Naive thymus-derived CD4-positive, alpha-beta T cell (primary cell): ENCODE measurements at regions not wholly inside any gene's neighbourhood (a gene's known extent, or its start where the extent isn't known, plus 50 kb on each side); places are given as distances from the start of the nearest gene placed in this dataset.

Experiments used
- ATAC-seq: fragments of 150-1000 bp; cut with Tn5 transposase; 2 replicates; pipeline ENCODE4 v1.10.0; 2021; ENCODE audit warnings: mild to moderate bottlenecking, moderate library complexity
- CTCF ChIA-PET: fragments of 350-600 bp; sonication (Branson Sonifier 250); formaldehyde crosslinking; loops from one replicate; lab custom pipeline; 2021; ENCODE audit warnings: antibody characterized with exemption; lab: Charles Lee
- POLR2A ChIA-PET: fragments of 350-600 bp; sonication (Branson Sonifier 250); formaldehyde crosslinking; loops from one replicate; lab custom pipeline; 2021; ENCODE audit warnings: antibody characterized with exemption, inconsistent platforms; lab: Charles Lee
- DNase-seq, 9 donors: peaks; one replicate each; pipeline versions ENCODE4 v3.0.0 to v3.0.0-alpha.2; 2020 to 2022; ENCODE audit warnings: mixed read lengths in 1 of 9
- H3K27ac ChIP-seq: one replicate; pipeline ENCODE4 v1.7.0; 2013; ENCODE audit warnings: mild to moderate bottlenecking, low read depth, low read length, moderate library complexity
- H3K27me3 ChIP-seq, 2 donors: one replicate each; pipeline ENCODE4 v1.7.0; 2013; ENCODE audit warnings: low read length in 2 of 2, mild to moderate bottlenecking in 2 of 2, moderate library complexity in 2 of 2; ENCODE audit not compliant: control insufficient read depth in 2 of 2, insufficient read depth in 2 of 2
- H3K36me3 ChIP-seq, 3 experiments: 1 replicate in 2 of 3; 2 replicates in 1 of 3; pipeline ENCODE4 v1.7.0; 2013; ENCODE audit warnings: low read length in 3 of 3, mild to moderate bottlenecking in 3 of 3, moderate library complexity in 1 of 3; ENCODE audit not compliant: insufficient read depth in 3 of 3, control insufficient read depth in 2 of 3
- H3K4me1 ChIP-seq, 2 donors: one replicate each; pipeline ENCODE4 v1.7.0; 2013; ENCODE audit warnings: low read length in 2 of 2, mild to moderate bottlenecking in 2 of 2, moderate library complexity in 1 of 2; ENCODE audit not compliant: control insufficient read depth in 2 of 2, insufficient read depth in 2 of 2
- H3K4me3 ChIP-seq: 2 replicates; pipeline ENCODE4 v1.7.0; 2013; ENCODE audit warnings: mild to moderate bottlenecking, low read length
- H3K9me3 ChIP-seq, 3 experiments: 1 replicate in 2 of 3; 2 replicates in 1 of 3; pipeline ENCODE4 v1.7.0; 2013; ENCODE audit warnings: low read length in 3 of 3; ENCODE audit not compliant: control insufficient read depth in 2 of 3
- H3K27ac Mint-ChIP-seq, 9 donors: one replicate each; pipeline ENCODE4 v1.8.0; 2020 to 2022; ENCODE audit warnings: mixed read lengths in 9 of 9, mild to moderate bottlenecking in 8 of 9, moderate library complexity in 5 of 9, inconsistent platforms in 2 of 9
- H3K27me3 Mint-ChIP-seq, 5 donors: one replicate each; pipeline ENCODE4 v1.8.0; 2021 to 2022; ENCODE audit warnings: mixed read lengths in 5 of 5, mild to moderate bottlenecking in 1 of 5
- H3K36me3 Mint-ChIP-seq, 5 donors: one replicate each; pipeline ENCODE4 v1.8.0; 2020 to 2022; ENCODE audit warnings: mixed read lengths in 5 of 5, mild to moderate bottlenecking in 3 of 5, inconsistent platforms in 1 of 5
- H3K4me1 Mint-ChIP-seq, 7 donors: one replicate each; pipeline ENCODE4 v1.8.0; 2020 to 2022; ENCODE audit warnings: mixed read lengths in 7 of 7, mild to moderate bottlenecking in 3 of 7, inconsistent platforms in 1 of 7
- H3K4me3 Mint-ChIP-seq, 10 donors: one replicate each; pipeline ENCODE4 v1.8.0; 2020 to 2022; ENCODE audit warnings: mild to moderate bottlenecking in 10 of 10, mixed read lengths in 10 of 10, moderate library complexity in 6 of 10, inconsistent platforms in 2 of 10
- H3K9me3 Mint-ChIP-seq, 11 donors: one replicate each; pipeline ENCODE4 v1.8.0; 2020 to 2022; ENCODE audit warnings: mixed read lengths in 11 of 11, mild to moderate bottlenecking in 4 of 11, inconsistent platforms in 1 of 11, moderate library complexity in 1 of 11
- intact Hi-C, 2 donors: fragments of 100-400 bp; cut with micrococcal nuclease; formaldehyde crosslinking; loops; one replicate each; pipeline ENCODE4 v1.15.1; 2023

DNA sequence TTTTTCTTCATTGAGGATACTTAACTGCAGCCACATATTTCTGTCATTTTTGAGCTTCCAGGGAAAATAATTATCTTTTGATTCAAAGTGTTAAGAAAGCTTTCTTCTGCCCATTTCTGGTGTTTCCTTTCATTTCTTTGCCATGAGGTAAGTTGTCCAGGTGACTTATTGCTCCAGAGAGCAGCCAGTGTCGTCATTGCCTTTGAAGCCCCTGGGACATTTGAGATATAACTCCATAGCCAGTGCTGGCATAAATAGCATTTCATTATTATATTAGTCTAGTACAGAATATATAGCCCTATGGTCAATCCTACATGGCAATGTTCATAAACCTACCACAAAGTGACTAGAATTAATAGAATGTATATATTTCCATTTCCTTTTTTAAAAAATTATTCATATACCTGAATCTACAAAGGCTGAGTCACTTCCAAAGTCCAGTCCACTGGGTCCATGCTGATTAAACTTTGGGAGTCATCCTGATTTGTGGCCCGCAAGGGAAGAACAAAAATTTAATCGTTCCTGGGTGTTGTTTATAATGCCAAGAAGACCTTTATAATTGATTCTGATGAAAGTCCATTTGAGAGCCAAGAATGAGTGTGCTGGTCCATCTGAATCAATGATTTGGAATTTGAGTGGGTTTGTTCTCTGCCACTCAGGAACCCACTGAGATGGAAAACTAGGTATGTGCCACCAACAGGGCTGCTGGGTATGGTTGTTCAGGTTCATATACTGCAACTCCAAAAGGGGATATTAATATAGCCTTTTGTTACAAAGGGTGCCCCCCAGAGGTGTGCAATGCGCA is 221.8 kb upstream of the PLXNA2 start:
- ChIA-PET CTCF (no interaction called here), POLR2A (no interaction called here)
- Histone ChIP-seq H3K4me1 (no peaks in the 10 kb centered on the region), H3K36me3 (no peaks in the 10 kb centered on the region), H3K9me3 (no peaks in the 10 kb centered on the region), H3K27me3 (no peaks in the 10 kb centered on the region), H3K4me3 (no peak overlapping the region), H3K27ac (no peak overlapping the region)
- no peaks in the 10 kb centered on the region for H3K4me1 Mint-ChIP-seq
- ATAC-seq (no peak), DNase-seq (no peak)
- peaks cover 0 to 10% (median 0%) of the 10 kb centered on the region in 11 donors for H3K9me3 Mint-ChIP-seq
- H3K4me3 Mint-ChIP-seq, result no peak overlapping the region
- no peak overlapping the region for H3K27ac Mint-ChIP-seq
- no peaks in the 10 kb centered on the region for H3K36me3 Mint-ChIP-seq
- peaks cover 0 to 32% (median 19%) of the 10 kb centered on the region in 5 donors for H3K27me3 Mint-ChIP-seq
- intact Hi-C loops, result no loop called here

DNA sequence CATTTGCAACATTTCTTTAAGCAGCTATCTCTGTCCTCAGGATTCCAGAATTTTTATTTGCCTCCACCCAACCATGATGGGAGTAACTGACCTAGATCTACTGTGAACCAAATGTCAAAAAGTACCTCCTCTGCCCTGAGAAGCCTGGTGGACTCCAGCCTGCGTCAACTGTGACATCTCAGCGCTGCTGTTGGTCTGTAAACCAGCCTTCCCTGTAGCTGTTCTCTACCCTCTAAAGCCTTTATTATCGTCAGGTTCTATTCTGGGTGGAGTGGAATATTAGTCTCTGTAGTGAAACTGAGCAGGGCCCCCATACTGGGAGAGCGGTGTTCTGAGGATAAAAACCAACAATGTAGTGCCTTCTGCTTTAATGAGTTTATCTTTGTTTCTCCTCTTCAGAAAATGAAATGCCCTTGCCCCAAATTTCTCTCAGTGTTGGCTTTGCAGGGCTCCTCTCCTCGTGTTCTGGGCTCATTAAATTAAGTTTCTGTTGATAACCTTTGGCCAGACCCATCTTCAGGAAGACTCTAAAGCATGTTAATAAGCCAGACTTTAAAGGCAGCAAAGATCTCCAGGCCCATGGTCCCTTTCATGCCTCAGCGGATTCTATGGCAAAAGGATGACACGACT is 223.1 kb upstream of the PLXNA2 start:
- no peaks in the 10 kb centered on the region for H3K4me1 ChIP-seq
- CTCF ChIA-PET, result no interaction called here
- Mint-ChIP-seq H3K36me3 (no peaks in the 10 kb centered on the region), H3K4me1 (no peaks in the 10 kb centered on the region), H3K9me3 (peaks cover 0 to 10% (median 0%) of the 10 kb centered on the region in 11 donors), H3K27me3 (peaks cover 0 to 24% (median 19%) of the 10 kb centered on the region in 5 donors), H3K4me3 (no peak overlapping the region), H3K27ac (no peak overlapping the region)
- POLR2A ChIA-PET, result no interaction called here
- ATAC-seq (no peak), DNase-seq (no peak)
- H3K36me3 ChIP-seq, result no peaks in the 10 kb centered on the region
- no peaks in the 10 kb centered on the region for H3K9me3 ChIP-seq
- H3K27ac ChIP-seq, result no peak overlapping the region
- H3K27me3 ChIP-seq, result no peaks in the 10 kb centered on the region
- no peak overlapping the region for H3K4me3 ChIP-seq
- intact Hi-C loops, result no loop called here

DNA sequence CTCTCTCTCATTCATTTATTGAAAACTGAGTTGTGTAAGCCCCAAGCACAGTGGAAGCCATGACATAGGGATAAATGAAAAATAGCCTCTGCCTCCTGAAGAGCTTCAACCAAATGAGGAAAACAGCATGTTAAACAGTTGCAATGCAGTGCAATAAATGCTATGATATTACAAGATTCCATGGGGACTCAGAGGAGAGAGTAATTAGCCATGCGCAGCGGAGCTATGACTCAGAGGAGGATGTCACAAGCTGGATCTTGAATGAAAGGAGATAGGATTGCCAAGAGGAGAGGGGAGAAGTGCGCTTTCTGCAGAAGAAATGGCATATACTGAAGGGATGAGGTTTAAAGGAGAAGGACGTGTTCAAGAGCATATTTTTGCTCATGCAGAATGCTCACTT is 231.3 kb upstream of the PLXNA2 start:
- no peak overlapping the region for H3K4me3 ChIP-seq
- peaks cover 0 to 4% (median 0%) of the 10 kb centered on the region in 11 donors for H3K9me3 Mint-ChIP-seq
- no peaks in the 10 kb centered on the region for H3K36me3 ChIP-seq
- H3K9me3 ChIP-seq, result no peaks in the 10 kb centered on the region
- H3K27ac Mint-ChIP-seq, result no peak overlapping the region
- H3K27me3 ChIP-seq, result no peaks in the 10 kb centered on the region
- H3K36me3 Mint-ChIP-seq, result no peaks in the 10 kb centered on the region
- no peaks in the 10 kb centered on the region for H3K4me1 ChIP-seq
- no peak overlapping the region for H3K27ac ChIP-seq
- no peaks in the 10 kb centered on the region for H3K4me1 Mint-ChIP-seq
- no peak for DNase-seq
- intact Hi-C loops, result no loop called here
- H3K4me3 Mint-ChIP-seq, result no peak overlapping the region
- H3K27me3 Mint-ChIP-seq, result peaks cover 7 to 24% (median 10%) of the 10 kb centered on the region in 5 donors
- ChIA-PET POLR2A (no interaction called here), CTCF (no interaction called here)
- ATAC-seq, result no peak

DNA sequence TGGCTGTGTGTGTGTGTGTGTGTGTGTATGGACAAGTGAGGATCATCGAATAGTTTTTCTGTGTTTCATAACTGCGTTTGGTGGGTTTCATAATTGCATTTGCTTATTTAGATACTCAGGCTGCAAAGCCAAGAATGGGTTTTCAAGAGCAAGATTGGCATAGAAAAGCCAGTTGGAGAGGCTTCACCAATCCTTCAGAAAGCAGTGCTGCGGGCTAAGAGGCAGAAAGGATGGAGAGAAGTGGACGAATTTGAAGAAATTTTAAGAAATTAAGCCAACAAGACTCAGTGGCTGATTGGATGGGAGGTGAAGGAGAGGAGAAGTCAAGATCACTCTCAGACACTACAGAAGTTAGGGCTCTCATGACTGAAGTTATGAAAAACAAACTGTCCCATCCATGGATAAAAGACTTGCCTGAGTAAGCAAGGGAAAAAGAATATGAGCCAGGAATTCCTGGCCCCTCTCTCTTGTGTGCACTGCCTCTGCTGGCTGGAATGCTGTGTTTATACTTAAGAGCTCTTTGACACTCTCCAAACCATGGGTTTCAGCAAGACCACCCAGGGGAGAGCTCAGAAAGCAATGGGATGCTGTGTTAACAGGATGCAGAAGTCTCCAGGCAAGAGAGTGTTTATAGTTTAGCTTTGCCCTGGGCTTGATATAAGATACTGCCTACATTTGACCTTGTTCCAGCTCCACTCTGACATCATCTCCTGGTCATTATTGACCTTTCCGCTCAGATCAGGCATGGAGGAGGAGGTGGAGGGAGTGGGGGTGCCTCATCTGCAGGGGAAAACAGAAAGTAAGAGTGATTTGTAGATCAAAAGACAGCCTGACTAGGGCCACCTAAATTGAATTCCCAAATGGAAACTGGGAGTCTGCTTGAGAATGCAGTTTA is 232.0 kb upstream of the PLXNA2 start:
- ATAC-seq, result no peak
- no peak overlapping the region for H3K27ac ChIP-seq
- intact Hi-C loops, result no loop called here
- H3K36me3 ChIP-seq, result no peaks in the 10 kb centered on the region
- H3K27me3 ChIP-seq, result no peaks in the 10 kb centered on the region
- CTCF ChIA-PET, result no interaction called here
- Mint-ChIP-seq H3K36me3 (no peaks in the 10 kb centered on the region), H3K4me3 (no peak overlapping the region), H3K27me3 (peaks cover 7 to 24% (median 10%) of the 10 kb centered on the region in 5 donors), H3K27ac (no peak overlapping the region), H3K4me1 (no peaks in the 10 kb centered on the region), H3K9me3 (peaks cover 0 to 4% (median 0%) of the 10 kb centered on the region in 11 donors)
- H3K9me3 ChIP-seq, result no peaks in the 10 kb centered on the region
- DNase-seq, result no peak
- no peaks in the 10 kb centered on the region for H3K4me1 ChIP-seq
- POLR2A ChIA-PET, result no interaction called here
- no peak overlapping the region for H3K4me3 ChIP-seq

DNA sequence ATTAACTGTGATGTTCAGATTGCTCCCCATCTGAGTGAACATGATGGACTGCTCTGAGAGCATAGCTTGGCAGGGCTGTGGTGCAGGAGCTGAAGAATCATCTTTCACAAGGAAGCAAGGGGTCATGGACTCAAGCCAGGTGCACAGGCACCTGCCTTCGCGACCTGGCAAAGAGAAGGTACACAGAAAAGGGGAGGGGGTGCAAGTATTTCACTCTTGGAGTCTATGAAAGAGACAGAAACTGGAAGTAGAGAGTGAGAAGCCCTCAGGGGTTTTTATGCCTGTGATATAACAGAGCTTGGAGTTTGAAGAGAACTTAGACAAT is 232.6 kb upstream of the PLXNA2 start:
- ChIA-PET CTCF (no interaction called here), POLR2A (no interaction called here)
- H3K27ac Mint-ChIP-seq, result no peak overlapping the region

DNA sequence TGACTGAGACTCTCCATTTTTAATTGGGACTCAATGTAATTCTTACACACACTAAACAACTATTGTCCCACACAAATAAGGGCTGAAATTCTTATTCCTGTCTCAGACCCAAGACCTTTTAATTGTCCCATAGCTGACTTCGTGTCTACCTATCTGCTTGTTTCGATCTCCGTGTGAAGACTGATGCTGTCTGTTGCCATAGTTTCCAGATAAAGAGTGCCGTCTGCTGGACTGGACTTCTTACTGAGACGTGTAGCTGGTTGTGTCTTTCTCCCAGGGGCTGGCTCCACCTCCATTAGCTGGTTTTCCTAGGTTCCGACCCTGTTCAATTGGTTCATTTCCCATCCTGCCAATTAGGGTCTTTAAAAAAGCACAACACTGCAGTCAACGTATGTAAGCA is 235.3 kb upstream of the PLXNA2 start:
- no peaks in the 10 kb centered on the region for H3K4me1 ChIP-seq
- H3K27me3 ChIP-seq, result peaks cover 0 to 5% of the 10 kb centered on the region in 2 donors
- intact Hi-C loops, result no loop called here
- H3K4me1 Mint-ChIP-seq, result no peaks in the 10 kb centered on the region
- POLR2A ChIA-PET, result no interaction called here
- CTCF ChIA-PET, result no interaction called here
- H3K9me3 ChIP-seq, result no peaks in the 10 kb centered on the region
- H3K9me3 Mint-ChIP-seq, result peaks cover 0 to 1% (median 0%) of the 10 kb centered on the region in 11 donors
- H3K4me3 ChIP-seq, result no peak overlapping the region
- no peak overlapping the region for H3K27ac Mint-ChIP-seq
- no peaks in the 10 kb centered on the region for H3K36me3 Mint-ChIP-seq
- DNase-seq (no peak), ATAC-seq (no peak)
- H3K36me3 ChIP-seq, result no peaks in the 10 kb centered on the region
- no peak overlapping the region for H3K4me3 Mint-ChIP-seq
- H3K27me3 Mint-ChIP-seq, result peaks cover 0 to 18% (median 7%) of the 10 kb centered on the region in 5 donors
- no peak overlapping the region for H3K27ac ChIP-seq

More for the DNA sequence above, 232.6 kb upstream of the PLXNA2 start:
- Histone ChIP-seq H3K27me3 (no peaks in the 10 kb centered on the region), H3K27ac (no peak overlapping the region), H3K9me3 (no peaks in the 10 kb centered on the region), H3K36me3 (no peaks in the 10 kb centered on the region), H3K4me3 (no peak overlapping the region), H3K4me1 (no peaks in the 10 kb centered on the region)
- DNase-seq, result no peak
- no peak for ATAC-seq
- H3K36me3 Mint-ChIP-seq, result no peaks in the 10 kb centered on the region
- peaks cover 7 to 27% (median 10%) of the 10 kb centered on the region in 5 donors for H3K27me3 Mint-ChIP-seq
- intact Hi-C loops, result no loop called here
- H3K4me3 Mint-ChIP-seq, result no peak overlapping the region
- peaks cover 0 to 4% (median 0%) of the 10 kb centered on the region in 11 donors for H3K9me3 Mint-ChIP-seq
- no peaks in the 10 kb centered on the region for H3K4me1 Mint-ChIP-seq
